NCI-H748 (cell line): ENCODE measurements at regions not wholly inside any gene's neighbourhood (a gene's known extent, or its start where the extent isn't known, plus 50 kb on each side); places are given as distances from the start of the nearest gene placed in this dataset.
"Not testable (repeated sequence)": the region's sequence is repeated elsewhere in the genome, so short reads cannot be mapped to it uniquely, and the experiment has no call there.

Experiments used
- DNase-seq: peaks from one replicate; lab custom pipeline; 2025; ENCODE audit not compliant: unreplicated experiment; lab: John Stamatoyannopoulos, UW

- no peak for DNase-seq
Observed at GRCh38 chr7:81296726-81297125, 377.9 kb upstream of the SEMA3C start.

- no peak for DNase-seq
Observed at GRCh38 chr7:81294897-81295515, 376.2 kb upstream of the SEMA3C start.

- DNase-seq, result no peak
Observed at GRCh38 chr7:81293806-81294205, 375.0 kb upstream of the SEMA3C start.

- DNase-seq, result not testable (repeated sequence)
Observed at GRCh38 chr7:81286754-81287153, 367.9 kb upstream of the SEMA3C start.

- no peak for DNase-seq
Observed at GRCh38 chr7:81285142-81285871, 366.5 kb upstream of the SEMA3C start.

GRCh38 chr7:81284576-81284975 lies 365.7 kb upstream of the SEMA3C start:
- no peak for DNase-seq

- DNase-seq, result no peak
Observed at GRCh38 chr7:81280531-81280930, 361.7 kb upstream of the SEMA3C start.

- DNase-seq, result no peak
Observed at GRCh38 chr7:81277691-81278090, 358.8 kb upstream of the SEMA3C start.

GRCh38 chr7:81273601-81274397 lies 354.9 kb upstream of the SEMA3C start:
- no peak for DNase-seq

- DNase-seq, result no peak
Observed at GRCh38 chr7:81272176-81272575, 353.3 kb upstream of the SEMA3C start.

GRCh38 chr7:81268551-81268950 lies 349.7 kb upstream of the SEMA3C start:
- no peak for DNase-seq

GRCh38 chr7:81267508-81267907 lies 348.7 kb upstream of the SEMA3C start:
- DNase-seq, result peak; percentile 86

GRCh38 chr7:81264116-81264515 lies 345.3 kb upstream of the SEMA3C start:
- DNase-seq, result peak; percentile 88

- DNase-seq, result no peak
Observed at GRCh38 chr7:81260152-81260551, 341.3 kb upstream of the SEMA3C start.

- no peak for DNase-seq
Observed at GRCh38 chr7:81256991-81257390, 338.1 kb upstream of the SEMA3C start.

- DNase-seq, result no peak
Observed at GRCh38 chr7:81248420-81248819, 329.6 kb upstream of the SEMA3C start.

- DNase-seq, result not testable (repeated sequence)
Observed at GRCh38 chr7:81247364-81247763, 328.5 kb upstream of the SEMA3C start.

GRCh38 chr7:81245353-81245752 lies 326.5 kb upstream of the SEMA3C start:
- no peak for DNase-seq

- peak; percentile 12 for DNase-seq
Observed at GRCh38 chr7:81244224-81244623, 325.4 kb upstream of the SEMA3C start.

GRCh38 chr7:81236560-81236959 lies 317.7 kb upstream of the SEMA3C start:
- DNase-seq, result no peak

- DNase-seq, result no peak
Observed at GRCh38 chr7:81235997-81236396, 317.1 kb upstream of the SEMA3C start.

GRCh38 chr7:81234896-81235295 lies 316.0 kb upstream of the SEMA3C start:
- no peak for DNase-seq
